ENCODE measurements at regions not wholly inside any gene's neighbourhood (a gene's known extent, or its start where the extent isn't known, plus 50 kb on each side); places are given as distances from the start of the nearest gene placed in this dataset.

DNA sequence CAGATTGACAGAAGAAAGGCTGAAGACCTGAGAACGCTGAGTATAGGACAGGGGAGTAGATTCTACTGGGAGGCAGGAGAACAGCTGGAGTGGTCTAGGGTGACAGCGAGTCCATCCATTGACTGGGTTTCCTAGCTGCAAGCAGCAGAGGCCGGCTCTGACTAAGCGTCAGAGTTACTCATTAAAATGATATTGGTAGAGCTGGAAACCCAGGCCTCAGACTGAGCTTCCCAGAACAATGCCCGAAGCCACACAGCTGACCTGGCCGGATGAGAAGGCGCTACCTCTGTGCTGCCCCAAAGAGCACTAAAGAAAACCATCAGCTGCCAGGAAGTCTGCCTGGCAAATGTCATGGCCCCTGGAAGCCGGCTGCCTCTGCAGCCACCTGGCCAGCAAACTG lies 78.5 kb upstream of the FZD10 start:
- no peaks in the 10 kb centered on the region for H3K4me1 ChIP-seq (ENCODE audit: control insufficient read depth in 1 of 2, insufficient read depth in 1 of 2, low read depth in 1 of 2, low read length in 1 of 2)
- no peak overlapping the region for H3K4me3 ChIP-seq (ENCODE audit: low read depth in 1 of 2, low read length in 1 of 2)
- H3K9me3 ChIP-seq, result no peaks in the 10 kb centered on the region
- TF ChIP-seq, protein P1, sequence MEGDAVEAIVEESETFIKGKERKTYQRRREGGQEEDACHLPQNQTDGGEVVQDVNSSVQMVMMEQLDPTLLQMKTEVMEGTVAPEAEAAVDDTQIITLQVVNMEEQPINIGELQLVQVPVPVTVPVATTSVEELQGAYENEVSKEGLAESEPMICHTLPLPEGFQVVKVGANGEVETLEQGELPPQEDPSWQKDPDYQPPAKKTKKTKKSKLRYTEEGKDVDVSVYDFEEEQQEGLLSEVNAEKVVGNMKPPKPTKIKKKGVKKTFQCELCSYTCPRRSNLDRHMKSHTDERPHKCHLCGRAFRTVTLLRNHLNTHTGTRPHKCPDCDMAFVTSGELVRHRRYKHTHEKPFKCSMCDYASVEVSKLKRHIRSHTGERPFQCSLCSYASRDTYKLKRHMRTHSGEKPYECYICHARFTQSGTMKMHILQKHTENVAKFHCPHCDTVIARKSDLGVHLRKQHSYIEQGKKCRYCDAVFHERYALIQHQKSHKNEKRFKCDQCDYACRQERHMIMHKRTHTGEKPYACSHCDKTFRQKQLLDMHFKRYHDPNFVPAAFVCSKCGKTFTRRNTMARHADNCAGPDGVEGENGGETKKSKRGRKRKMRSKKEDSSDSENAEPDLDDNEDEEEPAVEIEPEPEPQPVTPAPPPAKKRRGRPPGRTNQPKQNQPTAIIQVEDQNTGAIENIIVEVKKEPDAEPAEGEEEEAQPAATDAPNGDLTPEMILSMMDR (IDR thresholded peaks at IDR 0.05), result no peak
- peaks cover 27% of the 10 kb centered on the region for H3K27me3 ChIP-seq
- no peak overlapping the region for H3K27ac ChIP-seq
- no peaks in the 10 kb centered on the region for H3K36me3 ChIP-seq

DNA sequence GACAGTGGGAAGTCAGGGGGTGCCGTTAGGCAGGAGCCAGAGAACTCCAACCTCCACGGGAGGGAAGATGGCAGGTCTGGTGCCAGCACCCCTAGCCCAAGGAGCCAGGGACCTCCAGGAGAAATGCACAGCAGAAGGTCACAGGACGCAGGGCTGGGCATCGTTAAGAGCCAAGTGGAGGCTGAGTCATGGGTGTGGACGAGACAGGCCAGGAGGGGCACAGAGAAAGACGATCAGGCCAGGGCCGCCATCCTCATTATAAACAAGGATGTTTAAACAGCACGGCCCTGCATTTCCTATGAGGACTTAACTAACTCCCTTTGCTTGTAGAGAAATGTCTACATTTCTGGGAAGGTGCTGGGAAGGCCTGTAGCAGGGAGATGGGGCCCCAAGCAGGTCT lies 77.9 kb upstream of the FZD10 start:
- Histone ChIP-seq H3K4me1 (ENCODE audit: control insufficient read depth in 1 of 2, insufficient read depth in 1 of 2, low read depth in 1 of 2, low read length in 1 of 2) (no peaks in the 10 kb centered on the region), H3K27me3 (peaks cover 27% of the 10 kb centered on the region), H3K4me3 (ENCODE audit: low read depth in 1 of 2, low read length in 1 of 2) (no peak overlapping the region), H3K9me3 (no peaks in the 10 kb centered on the region), H3K27ac (no peak overlapping the region), H3K36me3 (no peaks in the 10 kb centered on the region)
- TF ChIP-seq, protein P1 (IDR thresholded peaks at IDR 0.05), result no peak

GRCh38 chr12:130086248-130086647 lies 76.0 kb upstream of the FZD10 start:
- TF ChIP-seq, protein P1 (IDR thresholded peaks at IDR 0.05), result no peak
- H3K4me1 ChIP-seq (ENCODE audit: control insufficient read depth in 1 of 2, insufficient read depth in 1 of 2, low read depth in 1 of 2, low read length in 1 of 2), result no peaks in the 10 kb centered on the region
- no peaks in the 10 kb centered on the region for H3K9me3 ChIP-seq
- no peak overlapping the region for H3K27ac ChIP-seq
- H3K27me3 ChIP-seq, result peaks cover 27% of the 10 kb centered on the region
- H3K36me3 ChIP-seq, result no peaks in the 10 kb centered on the region
- H3K4me3 ChIP-seq (ENCODE audit: low read depth in 1 of 2, low read length in 1 of 2), result no peak overlapping the region

DNA sequence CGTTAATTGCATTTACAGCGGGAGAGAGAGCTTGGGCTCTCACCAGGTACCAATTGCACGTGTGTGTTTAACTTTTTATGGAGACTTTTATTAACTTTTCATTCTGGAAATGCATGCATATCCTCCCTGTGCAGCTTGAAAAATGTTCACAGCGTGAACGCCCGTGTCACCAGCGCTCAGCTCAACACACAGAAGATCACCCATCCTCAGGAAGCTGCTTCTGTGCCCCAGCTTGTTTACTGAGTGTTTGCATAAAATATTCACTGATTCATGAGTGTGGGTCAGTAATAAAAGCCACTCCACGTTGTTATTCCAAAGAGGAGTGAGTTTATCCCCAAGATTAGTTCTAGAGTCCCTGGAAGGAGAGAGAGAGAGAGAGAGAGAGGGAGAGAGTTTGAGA lies 75.5 kb upstream of the FZD10 start:
- Histone ChIP-seq H3K4me1 (ENCODE audit: control insufficient read depth in 1 of 2, insufficient read depth in 1 of 2, low read depth in 1 of 2, low read length in 1 of 2) (no peaks in the 10 kb centered on the region), H3K4me3 (ENCODE audit: low read depth in 1 of 2, low read length in 1 of 2) (no peak overlapping the region), H3K9me3 (no peaks in the 10 kb centered on the region), H3K27me3 (peaks cover 27% of the 10 kb centered on the region), H3K36me3 (no peaks in the 10 kb centered on the region), H3K27ac (no peak overlapping the region)
- TF ChIP-seq, protein P1 (IDR thresholded peaks at IDR 0.05), result no peak

DNA sequence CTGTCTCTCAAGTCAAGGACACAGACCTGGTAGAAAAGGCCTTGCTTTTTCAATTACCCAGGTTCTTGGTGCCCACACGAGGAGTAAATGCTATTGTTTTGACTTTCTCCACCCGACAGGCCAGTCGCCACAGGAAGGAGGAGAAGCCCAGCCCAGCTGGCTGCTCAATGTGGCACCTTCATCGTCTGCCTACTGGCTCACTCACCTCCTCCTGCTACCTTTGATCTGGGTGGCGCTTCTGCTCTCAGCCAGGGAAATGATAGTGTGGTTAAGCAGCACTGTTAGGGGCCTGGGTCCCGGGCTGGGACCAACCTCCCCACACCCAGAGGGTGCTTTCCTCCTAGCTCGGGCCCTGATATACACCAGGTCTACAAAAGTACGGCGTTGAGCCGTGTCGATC lies 75.0 kb upstream of the FZD10 start:
- TF ChIP-seq, protein P1 (IDR thresholded peaks at IDR 0.05), result no peak
- Histone ChIP-seq H3K27ac (no peak overlapping the region), H3K4me3 (ENCODE audit: low read depth in 1 of 2, low read length in 1 of 2) (no peak overlapping the region), H3K27me3 (peaks cover 24% of the 10 kb centered on the region), H3K36me3 (no peaks in the 10 kb centered on the region), H3K4me1 (ENCODE audit: control insufficient read depth in 1 of 2, insufficient read depth in 1 of 2, low read depth in 1 of 2, low read length in 1 of 2) (no peaks in the 10 kb centered on the region), H3K9me3 (no peaks in the 10 kb centered on the region)

DNA sequence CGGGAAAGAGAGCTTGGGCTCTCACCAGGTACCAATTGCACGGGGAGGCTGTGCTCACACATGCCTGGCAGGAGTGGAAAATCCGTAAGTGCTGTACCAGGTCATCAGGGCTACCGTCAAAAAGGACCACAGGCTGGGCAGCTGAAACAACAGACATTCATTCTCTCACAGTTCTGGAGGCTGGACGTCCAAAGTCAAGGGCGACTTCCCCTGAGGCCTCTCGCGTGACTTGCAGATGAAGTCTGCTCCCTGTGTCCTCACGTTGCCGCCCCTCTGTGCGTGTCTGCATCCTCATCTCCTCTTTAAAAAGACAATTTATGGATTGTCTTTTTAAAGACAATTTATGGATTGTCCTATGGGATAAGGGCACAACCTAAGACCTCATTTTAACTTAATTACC lies 73.8 kb upstream of the FZD10 start:
- TF ChIP-seq, protein P1 (IDR thresholded peaks at IDR 0.05), result no peak
- no peaks in the 10 kb centered on the region for H3K9me3 ChIP-seq
- no peaks in the 10 kb centered on the region for H3K36me3 ChIP-seq
- H3K27me3 ChIP-seq, result peaks cover 24% of the 10 kb centered on the region
- no peak overlapping the region for H3K4me3 ChIP-seq (ENCODE audit: low read depth in 1 of 2, low read length in 1 of 2)
- H3K27ac ChIP-seq, result no peak overlapping the region
- H3K4me1 ChIP-seq (ENCODE audit: control insufficient read depth in 1 of 2, insufficient read depth in 1 of 2, low read depth in 1 of 2, low read length in 1 of 2), result no peaks in the 10 kb centered on the region
